AML-193 (cell line): ENCODE measurements at regions not wholly inside any gene's neighbourhood (a gene's known extent, or its start where the extent isn't known, plus 50 kb on each side); places are given as distances from the start of the nearest gene placed in this dataset.
A peak's percentile ranks its signal among the peaks of the same experiment; 100 is the strongest.
"Not testable (repeated sequence)": the region's sequence is repeated elsewhere in the genome, so short reads cannot be mapped to it uniquely, and the experiment has no call there.

Experiments used
- DNase-seq, 2 experiments: peaks; one replicate each; lab custom pipeline; 2025; lab: John Stamatoyannopoulos, UW

- DNase-seq = no peak
These were observed 61.5 kb downstream of the PRSS23 start for GRCh38 chr11:86861810-86862209.

GRCh38 chr11:86863476-86863875 lies 63.1 kb downstream of the PRSS23 start:
- no peak for DNase-seq

- DNase-seq = no peak
These were observed 65.1 kb downstream of the PRSS23 start for GRCh38 chr11:86865436-86865835.

GRCh38 chr11:86869531-86869930 lies 69.2 kb downstream of the PRSS23 start:
- DNase-seq = no peak

- peak; percentile 19 to 25 for DNase-seq
These were observed 69.7 kb downstream of the PRSS23 start for GRCh38 chr11:86869966-86870570.

GRCh38 chr11:86873573-86874083 lies 73.3 kb downstream of the PRSS23 start:
- DNase-seq = no peak

- no peak for DNase-seq
These were observed 74.1 kb downstream of the PRSS23 start for GRCh38 chr11:86874304-86875056.

GRCh38 chr11:86876716-86877234 lies 76.4 kb downstream of the PRSS23 start:
- DNase-seq = no peak

- DNase-seq = no peak
These were observed 77.2 kb downstream of the PRSS23 start for GRCh38 chr11:86877503-86877902.

- DNase-seq = not testable (repeated sequence)
These were observed 76.0 kb downstream of the FZD4 start for GRCh38 chr11:86879241-86879640.

- DNase-seq = no peak
These were observed 69.9 kb downstream of the FZD4 start for GRCh38 chr11:86885311-86885710.

GRCh38 chr11:86888164-86889000 lies 66.8 kb downstream of the FZD4 start:
- DNase-seq = no peak

- no peak for DNase-seq
These were observed 66.2 kb downstream of the FZD4 start for GRCh38 chr11:86889001-86889341.

- no peak for DNase-seq
These were observed 64.2 kb downstream of the FZD4 start for GRCh38 chr11:86891036-86891435.

GRCh38 chr11:86893235-86893634 lies 62.0 kb downstream of the FZD4 start:
- DNase-seq = no peak
